ENCODE measurements at regions not wholly inside any gene's neighbourhood (a gene's known extent, or its start where the extent isn't known, plus 50 kb on each side); places are given as distances from the start of the nearest gene placed in this dataset.

DNA sequence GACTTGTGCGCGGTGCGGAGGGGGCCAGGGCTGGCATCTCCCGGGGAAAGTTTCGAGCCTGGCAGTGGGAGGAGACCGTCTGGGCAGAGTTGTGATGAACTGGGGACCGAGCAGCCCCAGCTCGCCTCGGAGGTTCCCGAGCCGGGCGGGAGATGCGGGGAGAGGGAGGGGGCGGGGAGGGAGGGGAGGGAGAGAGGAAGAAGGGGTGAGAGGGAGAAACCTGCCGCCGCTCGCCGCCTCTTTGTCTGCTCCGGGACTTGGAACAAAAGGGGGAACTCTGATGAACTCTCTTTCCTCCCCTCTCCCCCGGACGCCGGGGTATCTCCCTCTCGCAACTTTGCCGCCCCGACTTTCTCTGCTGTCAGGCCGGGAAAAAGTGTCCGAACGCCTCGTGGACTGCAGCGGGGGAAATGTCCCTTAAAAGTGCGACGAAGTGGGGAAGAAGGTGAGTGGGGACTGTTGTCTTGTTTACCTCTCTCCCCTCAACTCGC is 72.7 kb downstream of the SOX4 start:
- TF ChIP-seq POLR2AphosphoS5 (IDR thresholded peaks at IDR 0.05; ENCODE audit: borderline replicate concordance, low read depth, low read length) (no peak), FOXP2 (optimal IDR thresholded peaks at IDR 0.05; ENCODE audit: control extremely low read depth, extremely low read length, insufficient read depth) (no peak), EZH2 (IDR thresholded peaks at IDR 0.05) (no peak)
- no peak overlapping the region for H3K9ac ChIP-seq (ENCODE audit: insufficient read length)
- no peaks in the 10 kb centered on the region for H3K36me3 ChIP-seq (ENCODE audit: insufficient read depth, low read length)
- H3K27ac ChIP-seq: no peak overlapping the region
- H3K4me3 ChIP-seq: no peak overlapping the region
- H3K9me3 ChIP-seq (ENCODE audit: low read depth, low read length): no peaks in the 10 kb centered on the region
- no peak for DNase-seq (ENCODE audit: low read depth, low spot score)

GRCh38 chr6:21666853-21667681 is 73.5 kb downstream of the SOX4 start:
- DNase-seq (ENCODE audit: low read depth, low spot score): no peak
- H3K9ac ChIP-seq (ENCODE audit: insufficient read length): no peak overlapping the region

GRCh38 chr6:21668795-21669194 is 75.2 kb downstream of the SOX4 start:
- TF ChIP-seq FOXP2 (optimal IDR thresholded peaks at IDR 0.05; ENCODE audit: control extremely low read depth, extremely low read length, insufficient read depth): no peak
- TF ChIP-seq EZH2 (IDR thresholded peaks at IDR 0.05): no peak
- no peak for TF ChIP-seq POLR2AphosphoS5 (IDR thresholded peaks at IDR 0.05; ENCODE audit: borderline replicate concordance, low read depth, low read length)
- Histone ChIP-seq H3K9me3 (ENCODE audit: low read depth, low read length) (no peaks in the 10 kb centered on the region), H3K9ac (ENCODE audit: insufficient read length) (no peak overlapping the region), H3K4me3 (no peak overlapping the region), H3K36me3 (ENCODE audit: insufficient read depth, low read length) (no peaks in the 10 kb centered on the region), H3K27ac (no peak overlapping the region)
- DNase-seq (ENCODE audit: low read depth, low spot score): no peak

More at GRCh38 chr6:21666853-21667681, 73.5 kb downstream of the SOX4 start:
- TF ChIP-seq POLR2AphosphoS5 (IDR thresholded peaks at IDR 0.05; ENCODE audit: borderline replicate concordance, low read depth, low read length): no peak
- no peak for TF ChIP-seq EZH2 (IDR thresholded peaks at IDR 0.05)
- no peak for TF ChIP-seq FOXP2 (optimal IDR thresholded peaks at IDR 0.05; ENCODE audit: control extremely low read depth, extremely low read length, insufficient read depth)
- Histone ChIP-seq H3K9me3 (ENCODE audit: low read depth, low read length) (no peaks in the 10 kb centered on the region), H3K4me3 (no peak overlapping the region), H3K27ac (no peak overlapping the region), H3K36me3 (ENCODE audit: insufficient read depth, low read length) (no peaks in the 10 kb centered on the region)

GRCh38 chr6:21676769-21677168 is 83.2 kb downstream of the SOX4 start:
- Histone ChIP-seq H3K9ac (ENCODE audit: insufficient read length) (no peak overlapping the region), H3K4me3 (no peak overlapping the region), H3K9me3 (ENCODE audit: low read depth, low read length) (no peaks in the 10 kb centered on the region), H3K36me3 (ENCODE audit: insufficient read depth, low read length) (no peaks in the 10 kb centered on the region), H3K27ac (no peak overlapping the region)
- no peak for DNase-seq (ENCODE audit: low read depth, low spot score)
- TF ChIP-seq FOXP2 (optimal IDR thresholded peaks at IDR 0.05; ENCODE audit: control extremely low read depth, extremely low read length, insufficient read depth) (no peak), POLR2AphosphoS5 (IDR thresholded peaks at IDR 0.05; ENCODE audit: borderline replicate concordance, low read depth, low read length) (no peak), EZH2 (IDR thresholded peaks at IDR 0.05) (no peak)

GRCh38 chr6:21678990-21679389 is 85.4 kb downstream of the SOX4 start:
- no peak overlapping the region for H3K9ac ChIP-seq (ENCODE audit: insufficient read length)
- no peaks in the 10 kb centered on the region for H3K36me3 ChIP-seq (ENCODE audit: insufficient read depth, low read length)
- no peak overlapping the region for H3K27ac ChIP-seq
- no peak for DNase-seq (ENCODE audit: low read depth, low spot score)
- H3K4me3 ChIP-seq: no peak overlapping the region
- no peaks in the 10 kb centered on the region for H3K9me3 ChIP-seq (ENCODE audit: low read depth, low read length)
- no peak for TF ChIP-seq EZH2 (IDR thresholded peaks at IDR 0.05)
- no peak for TF ChIP-seq POLR2AphosphoS5 (IDR thresholded peaks at IDR 0.05; ENCODE audit: borderline replicate concordance, low read depth, low read length)

DNA sequence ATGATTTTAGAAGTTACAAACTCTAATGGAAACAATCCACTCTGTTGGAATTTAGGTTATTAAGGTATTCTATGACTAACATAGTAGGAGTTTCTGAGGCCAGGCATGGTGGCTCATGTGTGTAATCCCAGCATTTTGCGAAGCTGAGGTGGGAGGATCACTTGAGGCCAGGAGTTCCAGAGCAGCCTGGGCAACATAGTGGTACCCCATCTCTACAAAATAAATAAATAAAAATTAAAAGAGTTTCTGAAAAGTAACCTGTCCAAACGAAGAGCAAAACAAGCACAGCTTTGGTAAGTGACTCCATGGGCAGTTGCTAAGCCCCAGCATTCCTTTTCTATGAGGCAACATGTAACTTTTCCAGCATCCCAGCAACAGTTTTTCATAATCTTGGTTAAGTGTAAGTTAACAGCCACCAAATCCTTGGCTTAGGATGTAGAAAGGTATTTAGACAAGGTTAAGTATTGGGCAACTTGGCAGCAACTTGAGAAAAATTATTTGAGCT is 86.3 kb downstream of the SOX4 start:
- no peak for DNase-seq (ENCODE audit: low read depth, low spot score)
- TF ChIP-seq POLR2AphosphoS5 (IDR thresholded peaks at IDR 0.05; ENCODE audit: borderline replicate concordance, low read depth, low read length) (no peak), EZH2 (IDR thresholded peaks at IDR 0.05) (no peak), FOXP2 (optimal IDR thresholded peaks at IDR 0.05; ENCODE audit: control extremely low read depth, extremely low read length, insufficient read depth) (no peak)
- Histone ChIP-seq H3K9ac (ENCODE audit: insufficient read length) (no peak overlapping the region), H3K27ac (no peak overlapping the region), H3K4me3 (no peak overlapping the region), H3K9me3 (ENCODE audit: low read depth, low read length) (no peaks in the 10 kb centered on the region), H3K36me3 (ENCODE audit: insufficient read depth, low read length) (no peaks in the 10 kb centered on the region)

- DNase-seq (ENCODE audit: low read depth, low spot score): no peak
- Histone ChIP-seq H3K36me3 (ENCODE audit: insufficient read depth, low read length) (no peaks in the 10 kb centered on the region), H3K9ac (ENCODE audit: insufficient read length) (no peak overlapping the region), H3K4me3 (no peak overlapping the region), H3K27ac (no peak overlapping the region), H3K9me3 (ENCODE audit: low read depth, low read length) (no peaks in the 10 kb centered on the region)
- TF ChIP-seq EZH2 (IDR thresholded peaks at IDR 0.05): no peak
- TF ChIP-seq POLR2AphosphoS5 (IDR thresholded peaks at IDR 0.05; ENCODE audit: borderline replicate concordance, low read depth, low read length): no peak
- TF ChIP-seq FOXP2 (optimal IDR thresholded peaks at IDR 0.05; ENCODE audit: control extremely low read depth, extremely low read length, insufficient read depth): no peak
Measured at GRCh38 chr6:21680611-21681010, 87.1 kb downstream of the SOX4 start.

DNA sequence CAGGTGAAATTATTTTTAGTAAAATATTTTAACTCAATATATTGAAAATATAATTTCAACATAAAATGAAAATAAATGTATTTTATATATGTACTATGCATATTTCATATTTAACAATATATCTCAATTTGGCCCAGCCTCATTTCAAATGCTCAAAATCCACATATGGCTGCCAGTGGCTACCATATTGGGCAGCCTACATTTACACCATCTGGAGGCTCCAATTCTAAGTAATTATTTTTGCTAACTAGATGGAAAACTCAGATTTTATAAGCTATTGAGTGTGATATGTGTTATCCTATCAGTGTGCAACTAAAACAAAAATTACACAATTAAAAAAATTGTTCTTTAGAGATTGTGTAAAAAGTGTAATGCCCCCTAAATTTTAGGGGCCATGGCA is 96.9 kb downstream of the SOX4 start:
- no peak overlapping the region for H3K4me3 ChIP-seq
- DNase-seq (ENCODE audit: low read depth, low spot score): no peak
- TF ChIP-seq EZH2 (IDR thresholded peaks at IDR 0.05) (no peak), POLR2AphosphoS5 (IDR thresholded peaks at IDR 0.05; ENCODE audit: borderline replicate concordance, low read depth, low read length) (no peak), FOXP2 (optimal IDR thresholded peaks at IDR 0.05; ENCODE audit: control extremely low read depth, extremely low read length, insufficient read depth) (no peak)
- no peak overlapping the region for H3K9ac ChIP-seq (ENCODE audit: insufficient read length)
- no peak overlapping the region for H3K27ac ChIP-seq
- no peaks in the 10 kb centered on the region for H3K9me3 ChIP-seq (ENCODE audit: low read depth, low read length)
- no peaks in the 10 kb centered on the region for H3K36me3 ChIP-seq (ENCODE audit: insufficient read depth, low read length)
